GM12873 (cell line): ENCODE measurements at regions not wholly inside any gene's neighbourhood (a gene's known extent, or its start where the extent isn't known, plus 50 kb on each side); places are given as distances from the start of the nearest gene placed in this dataset.

Experiments
- CTCF ChIP-seq: IDR thresholded peaks from 2 replicates; pipeline ENCODE4 v1.5.1; 2012; ENCODE audit warnings: low read depth, mild to moderate bottlenecking, moderate library complexity, low read length, control low read depth; ENCODE audit not compliant: insufficient read depth; ENCODE audit errors: missing control alignments

- no peak for TF ChIP-seq CTCF
These were observed 165.8 kb downstream of the FBXO15 start for GRCh38 chr18:73981796-73982195.

GRCh38 chr18:73980289-73980979 is 167.2 kb downstream of the FBXO15 start:
- peak; percentile 38 for TF ChIP-seq CTCF

- no peak for TF ChIP-seq CTCF
These were observed 167.9 kb downstream of the FBXO15 start for GRCh38 chr18:73979742-73980141.

GRCh38 chr18:73976433-73976832 is 171.2 kb downstream of the FBXO15 start:
- TF ChIP-seq CTCF: no peak

GRCh38 chr18:73975266-73975665 is 172.4 kb downstream of the FBXO15 start:
- no peak for TF ChIP-seq CTCF

GRCh38 chr18:73973972-73974371 is 173.7 kb downstream of the FBXO15 start:
- no peak for TF ChIP-seq CTCF

- no peak for TF ChIP-seq CTCF
These were observed 180.7 kb downstream of the FBXO15 start for GRCh38 chr18:73966954-73967353.
